Prostate gland (tissue), 2 donors: ENCODE measurements at regions not wholly inside any gene's neighbourhood (a gene's known extent, or its start where the extent isn't known, plus 50 kb on each side); places are given as distances from the start of the nearest gene placed in this dataset.

Experiments used
- CTCF ChIP-seq, 4 experiments: fragments of 200-600 bp in 2 of 4; fragments of 450-650 bp in 2 of 4; sonication (generic) in 2 of 4; IDR thresholded peaks; 1 replicate in 3 of 4; 2 replicates in 1 of 4; pipeline ENCODE4 v1.5.1; 2016 to 2019; ENCODE audit warnings: antibody characterized with exemption in 4 of 4, mild to moderate bottlenecking in 2 of 4, moderate library complexity in 2 of 4
- POLR2AphosphoS5 ChIP-seq: sonication (generic); formaldehyde crosslinking; IDR thresholded peaks from one replicate; pipeline ENCODE4 v1.6.1; 2017; ENCODE audit warnings: antibody characterized with exemption

GRCh38 chr7:42758124-42758523, 153.7 kb downstream of the C7orf25 start:
- TF ChIP-seq CTCF (IDR thresholded peaks at IDR 0.05) (no peak), POLR2AphosphoS5 (no peak)
